GM19238 (cell line): ENCODE measurements at regions not wholly inside any gene's neighbourhood (a gene's known extent, or its start where the extent isn't known, plus 50 kb on each side); places are given as distances from the start of the nearest gene placed in this dataset.
"Not testable (repeated sequence)": the region's sequence is repeated elsewhere in the genome, so short reads cannot be mapped to it uniquely, and the experiment has no call there.

Experiments used
- DNase-seq: peaks from one replicate; pipeline ENCODE4 v3.0.0; 2011; ENCODE audit warnings: low spot score; ENCODE audit not compliant: insufficient read length

DNA sequence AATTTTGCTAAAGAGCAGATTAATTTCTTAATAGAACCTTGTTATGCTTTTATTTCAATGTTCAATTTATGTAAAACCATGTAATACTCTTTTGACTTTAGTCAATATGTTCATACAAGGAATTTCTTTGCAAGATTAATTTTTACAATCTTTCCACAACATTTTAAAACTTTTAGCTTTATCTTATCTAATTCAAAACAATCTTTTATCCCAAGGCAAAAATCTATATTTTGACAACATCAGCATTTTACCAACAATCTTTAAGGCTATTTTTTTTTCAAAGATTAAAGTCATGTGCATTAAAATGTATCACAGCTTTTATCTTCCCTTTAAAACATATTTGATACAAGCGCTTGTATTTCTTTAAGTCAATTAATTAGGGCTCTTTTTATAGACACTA, 914.7 kb downstream of the PLOD2 start:
- DNase-seq, result no peak

GRCh38 chr3:145248928-145249327, 912.1 kb downstream of the PLOD2 start:
- no peak for DNase-seq

GRCh38 chr3:145251311-145251710, 909.7 kb downstream of the PLOD2 start:
- DNase-seq, result no peak

- DNase-seq, result not testable (repeated sequence)
These were observed 903.0 kb downstream of the PLOD2 start for GRCh38 chr3:145257967-145258366.

DNA sequence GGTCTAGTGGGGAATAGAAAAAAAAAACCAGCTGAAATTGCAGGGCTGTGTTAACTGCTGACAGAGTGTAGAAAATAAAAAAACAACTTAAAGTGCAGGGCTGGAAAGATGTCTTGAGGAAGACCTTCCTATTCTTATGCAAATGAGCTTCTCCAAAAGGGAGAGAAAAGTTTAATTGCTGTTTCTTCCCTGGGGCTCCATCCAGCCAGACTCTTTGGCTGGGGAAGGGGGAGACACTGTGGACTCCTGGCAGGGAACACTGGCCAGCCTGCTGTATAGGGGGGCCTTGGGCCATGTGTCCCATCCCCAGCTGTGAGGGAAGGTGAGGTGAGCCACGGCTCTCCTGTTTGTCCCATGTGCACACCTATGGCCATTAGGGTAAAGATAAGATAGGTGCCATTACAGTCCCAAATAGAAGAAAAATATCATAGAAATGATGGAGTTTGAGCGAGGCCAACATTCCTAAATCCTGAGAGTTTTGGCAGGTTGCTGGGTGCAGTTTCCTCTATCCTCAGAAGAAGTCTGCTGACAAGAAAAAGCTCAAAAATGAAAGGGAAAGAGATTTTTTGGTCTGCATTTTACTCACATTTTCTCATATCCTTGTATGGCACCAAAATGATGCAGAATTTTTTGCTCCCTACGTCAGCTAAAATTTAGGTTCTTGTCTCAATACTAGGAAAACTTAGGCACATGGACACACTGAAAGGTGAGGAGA, 901.7 kb downstream of the PLOD2 start:
- DNase-seq, result no peak

GRCh38 chr3:145263458-145263857, 897.5 kb downstream of the PLOD2 start:
- DNase-seq, result not testable (repeated sequence)

DNA sequence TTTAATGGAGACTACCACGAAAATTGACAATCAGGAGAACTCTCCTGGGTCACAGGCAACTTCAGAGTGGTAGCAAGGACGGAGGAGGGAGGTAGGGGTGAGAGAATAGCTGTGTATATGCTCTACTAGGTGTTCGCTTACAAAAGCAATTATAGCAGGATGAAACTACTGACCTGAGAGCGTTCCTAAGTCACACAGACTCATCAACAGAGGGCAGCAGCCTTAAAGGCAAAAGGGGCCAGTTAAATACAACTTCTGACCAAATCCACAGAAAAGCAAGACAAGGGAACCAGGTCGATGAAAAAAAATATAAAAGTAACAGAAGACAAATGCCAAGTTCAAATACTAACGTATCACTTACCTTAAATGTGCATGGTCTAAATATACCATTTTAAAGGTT, 894.6 kb downstream of the PLOD2 start:
- DNase-seq, result no peak

GRCh38 chr3:145269106-145269505, 891.9 kb downstream of the PLOD2 start:
- no peak for DNase-seq

GRCh38 chr3:145272684-145273083, 888.3 kb downstream of the PLOD2 start:
- DNase-seq, result no peak

- DNase-seq, result no peak
These were observed 878.5 kb downstream of the PLOD2 start for GRCh38 chr3:145282505-145282904.

DNA sequence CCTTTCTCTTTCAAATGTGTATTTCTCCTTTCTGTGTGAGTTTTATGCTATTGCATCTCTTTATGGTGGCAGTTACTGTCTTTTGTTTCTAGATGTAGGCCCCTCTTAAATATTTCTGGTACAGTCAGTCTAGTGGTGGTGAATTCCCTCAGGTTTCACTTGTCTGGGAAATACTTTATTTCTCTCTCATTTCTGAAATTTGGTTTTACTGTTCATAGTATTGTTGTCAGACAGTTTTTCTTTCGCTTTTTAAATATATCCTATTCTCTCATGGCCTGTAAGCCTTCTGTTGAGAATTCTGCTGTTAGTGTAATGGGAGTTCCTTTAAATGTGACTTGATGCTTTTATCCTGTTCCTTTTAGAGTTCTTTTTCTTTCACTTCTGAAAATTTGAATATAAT, 874.0 kb downstream of the PLOD2 start:
- no peak for DNase-seq

DNA sequence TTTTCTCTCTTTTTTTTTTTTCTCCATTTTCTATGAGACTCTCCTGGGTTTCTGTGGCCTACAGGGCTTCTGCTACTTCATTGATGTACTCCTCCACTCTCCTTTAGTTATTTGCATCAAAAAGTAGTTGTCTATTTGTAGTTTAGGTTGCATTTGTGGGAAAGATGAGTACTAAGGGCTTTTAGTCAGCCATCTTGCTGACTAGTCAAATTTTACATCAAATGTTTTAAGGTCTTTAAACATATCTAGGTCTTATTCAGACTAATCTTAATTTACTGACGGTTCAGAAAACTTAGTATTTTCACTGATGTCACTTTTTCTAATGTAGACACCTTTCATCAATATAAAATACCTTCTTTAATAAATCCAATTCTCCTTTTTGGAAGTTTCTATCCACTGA, 871.0 kb downstream of the PLOD2 start:
- no peak for DNase-seq

- no peak for DNase-seq
These were observed 866.4 kb downstream of the PLOD2 start for GRCh38 chr3:145294572-145294971.

- DNase-seq, result no peak
These were observed 853.7 kb downstream of the PLOD2 start for GRCh38 chr3:145307272-145307671.

GRCh38 chr3:145313751-145314150, 847.2 kb downstream of the PLOD2 start:
- DNase-seq, result no peak

DNA sequence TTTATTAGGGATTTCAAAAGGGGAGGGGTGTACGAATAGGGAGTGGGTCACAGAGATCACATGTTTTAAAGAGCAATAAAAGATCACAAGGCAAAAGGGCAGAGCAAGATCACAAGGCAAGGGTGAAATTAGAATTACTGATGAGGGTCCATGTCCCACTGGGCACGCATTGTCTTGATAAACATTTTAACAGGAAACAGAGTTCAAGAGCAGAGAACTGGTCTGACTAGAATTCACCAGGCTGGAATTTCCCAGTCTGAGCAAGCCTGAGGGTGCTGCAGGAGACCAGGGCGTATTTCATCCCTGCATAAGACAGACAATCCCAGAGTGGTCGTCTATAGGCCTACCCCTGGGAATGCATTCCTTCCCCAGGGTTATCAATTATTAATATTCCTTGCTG, 844.7 kb downstream of the PLOD2 start:
- DNase-seq, result not testable (repeated sequence)

DNA sequence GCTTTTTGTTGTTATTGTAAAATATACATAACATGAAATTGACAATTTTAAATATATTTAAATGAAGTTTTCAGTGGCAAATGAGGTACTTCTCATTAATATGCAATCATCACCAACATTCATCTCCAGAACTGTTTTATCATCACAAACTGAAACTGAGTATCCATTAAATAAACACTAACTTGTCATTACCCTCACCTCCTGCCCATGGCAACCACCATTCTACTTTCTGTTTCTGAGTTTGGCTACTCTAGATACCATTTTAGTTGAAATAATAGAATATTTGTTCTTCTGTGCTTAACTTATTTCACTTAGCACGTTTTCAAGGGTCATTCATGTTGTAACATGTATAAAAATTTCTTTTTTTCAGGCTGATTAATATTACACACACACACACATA, 834.3 kb downstream of the PLOD2 start:
- DNase-seq, result no peak

DNA sequence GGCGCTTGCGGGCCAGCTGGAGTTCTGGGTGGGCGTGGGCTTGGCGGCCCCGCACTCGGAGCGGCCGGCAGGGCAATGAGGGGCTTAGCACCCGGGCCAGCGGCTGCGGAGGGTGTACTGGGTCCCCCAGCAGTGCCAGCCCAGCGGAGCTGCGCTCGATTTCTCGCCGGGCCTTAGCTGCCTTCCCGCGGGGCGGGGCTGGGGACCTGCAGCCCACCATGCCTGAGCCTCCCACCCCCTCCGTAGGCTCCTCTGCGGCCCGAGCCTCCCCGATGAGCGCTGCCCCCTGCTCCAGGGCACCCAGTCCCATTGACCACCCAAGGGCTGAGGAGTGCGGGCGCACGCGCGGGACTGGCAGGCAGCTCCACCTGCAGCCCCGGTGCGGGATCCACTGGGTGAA, 827.6 kb downstream of the PLOD2 start:
- not testable (repeated sequence) for DNase-seq

GRCh38 chr3:145333931-145334330, 827.1 kb downstream of the PLOD2 start:
- no peak for DNase-seq

GRCh38 chr3:145355206-145355605, 805.8 kb downstream of the PLOD2 start:
- DNase-seq, result no peak

DNA sequence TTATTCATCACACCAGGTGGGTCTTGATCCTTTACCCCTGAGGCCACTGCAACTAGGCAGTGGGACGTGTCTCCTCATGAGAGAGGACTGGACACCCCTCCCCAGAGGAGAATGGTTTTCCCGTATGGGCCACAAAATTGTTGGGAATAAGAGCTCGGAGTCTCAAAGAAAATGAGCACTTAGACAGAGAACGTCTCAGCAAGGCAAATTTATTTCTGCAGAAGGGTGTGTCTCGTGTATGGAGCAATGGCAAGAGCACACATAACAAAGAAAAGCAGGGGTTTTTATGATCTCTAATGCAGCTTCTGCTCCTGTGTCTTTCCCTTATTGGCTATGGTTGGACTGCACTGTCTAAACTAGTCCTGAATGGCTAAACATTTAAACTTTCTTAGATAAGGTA, 803.5 kb downstream of the PLOD2 start:
- no peak for DNase-seq

- no peak for DNase-seq
These were observed 801.9 kb downstream of the PLOD2 start for GRCh38 chr3:145359040-145359439.

GRCh38 chr3:145368748-145369147, 792.2 kb downstream of the PLOD2 start:
- no peak for DNase-seq

GRCh38 chr3:145370870-145371269, 790.1 kb downstream of the PLOD2 start:
- DNase-seq, result no peak
